CD14-positive monocyte (primary cell): ENCODE measurements at regions not wholly inside any gene's neighbourhood (a gene's known extent, or its start where the extent isn't known, plus 50 kb on each side); places are given as distances from the start of the nearest gene placed in this dataset.

Experiments
- DNase-seq, 3 donors: peaks; one replicate each; pipeline ENCODE4 v3.0.0-alpha.2; 2011 to 2022
- H2AFZ ChIP-seq: 2 replicates; pipeline ENCODE4 v1.6.0; 2012; ENCODE audit warnings: mild to moderate bottlenecking, low read depth, low read length, inconsistent platforms; ENCODE audit not compliant: insufficient read depth, poor library complexity, severe bottlenecking
- H3K27ac ChIP-seq, 2 donors: 1 replicate in 1 of 2; 2 replicates in 1 of 2; pipeline ENCODE4 v1.5.1; 2012 to 2013; ENCODE audit warnings: low read length in 2 of 2, control low read depth in 1 of 2, inconsistent platforms in 1 of 2, low read depth in 1 of 2, mild to moderate bottlenecking in 1 of 2
- H3K27me3 ChIP-seq, 2 donors: one replicate each; pipeline versions ENCODE4 v1.6.0 to v1.6.1; 2011 to 2013; ENCODE audit warnings: low read length in 2 of 2; ENCODE audit not compliant: control insufficient read depth in 2 of 2, insufficient read depth in 2 of 2
- H3K36me3 ChIP-seq, 2 donors: replicated peaks in 1 of 2; 1 replicate in 1 of 2; 2 replicates in 1 of 2; pipeline versions ENCODE4 v1.5.1 to v1.6.1; 2012 to 2013; ENCODE audit warnings: low read length in 2 of 2, control low read depth in 1 of 2, inconsistent platforms in 1 of 2, mild to moderate bottlenecking in 1 of 2; ENCODE audit not compliant: insufficient read depth in 2 of 2, control insufficient read depth in 1 of 2
- H3K4me1 ChIP-seq, 2 donors: 1 replicate in 1 of 2; 2 replicates in 1 of 2; pipeline versions ENCODE4 v1.5.1 to v1.6.1; 2012 to 2013; ENCODE audit warnings: low read length in 2 of 2, control low read depth in 1 of 2, inconsistent platforms in 1 of 2, mild to moderate bottlenecking in 1 of 2, moderate library complexity in 1 of 2; ENCODE audit not compliant: insufficient read depth in 2 of 2, control insufficient read depth in 1 of 2
- H3K4me2 ChIP-seq: replicated peaks from 2 replicates; pipeline ENCODE3; 2012; ENCODE audit warnings: low read length, moderate library complexity, mild to moderate bottlenecking; ENCODE audit not compliant: poor library complexity, severe bottlenecking; ENCODE audit errors: extremely low read depth
- H3K4me3 ChIP-seq, 3 experiments: fragments of 200-600 bp in 1 of 3; sonication (generic) in 1 of 3; replicated peaks in 1 of 3; 1 replicate in 2 of 3; 2 replicates in 1 of 3; pipeline ENCODE4 v1.5.1; 2011 to 2013; ENCODE audit warnings: low read length in 3 of 3, mild to moderate bottlenecking in 3 of 3, control low read depth in 2 of 3, low read depth in 2 of 3, inconsistent platforms in 1 of 3, moderate library complexity in 1 of 3
- H3K79me2 ChIP-seq: 2 replicates; pipeline ENCODE4 v1.6.0; 2012; ENCODE audit warnings: mild to moderate bottlenecking, control low read depth, inconsistent platforms, low read length, moderate library complexity; ENCODE audit not compliant: insufficient read depth
- H3K9ac ChIP-seq: 2 replicates; pipeline ENCODE4 v1.6.0; 2017; ENCODE audit warnings: low read length, mild to moderate bottlenecking; ENCODE audit not compliant: insufficient read depth, poor library complexity, severe bottlenecking
- H3K9me3 ChIP-seq, 2 donors: replicated peaks in 1 of 2; 1 replicate in 1 of 2; 2 replicates in 1 of 2; pipeline versions ENCODE4 v1.5.1 to v1.6.1; 2012 to 2013; ENCODE audit warnings: low read length in 2 of 2, control low read depth in 1 of 2; ENCODE audit not compliant: control insufficient read depth in 1 of 2, insufficient read depth in 1 of 2
- H4K20me1 ChIP-seq: 2 replicates; pipeline ENCODE4 v1.6.0; 2012; ENCODE audit warnings: mild to moderate bottlenecking, low read length, control low read depth, moderate library complexity; ENCODE audit not compliant: insufficient read depth
- H3K27ac Mint-ChIP-seq, 7 donors: one replicate each; pipeline ENCODE4 v1.8.0; 2020; ENCODE audit warnings: mild to moderate bottlenecking in 7 of 7, mixed read lengths in 7 of 7, moderate library complexity in 6 of 7, inconsistent platforms in 2 of 7
- H3K27me3 Mint-ChIP-seq, 3 donors: one replicate each; pipeline ENCODE4 v1.8.0; 2021 to 2022; ENCODE audit warnings: low read depth in 3 of 3, mild to moderate bottlenecking in 3 of 3, mixed read lengths in 3 of 3, moderate library complexity in 3 of 3, inconsistent platforms in 1 of 3
- H3K36me3 Mint-ChIP-seq, 2 donors: one replicate each; pipeline ENCODE4 v1.8.0; 2020; ENCODE audit warnings: mixed read lengths in 2 of 2, inconsistent platforms in 1 of 2, mild to moderate bottlenecking in 1 of 2
- H3K4me1 Mint-ChIP-seq: one replicate; pipeline ENCODE4 v1.8.0; 2020; ENCODE audit warnings: mild to moderate bottlenecking, mixed read lengths
- H3K4me3 Mint-ChIP-seq, 2 donors: one replicate each; pipeline ENCODE4 v1.8.0; 2020; ENCODE audit warnings: mild to moderate bottlenecking in 2 of 2, mixed read lengths in 2 of 2, moderate library complexity in 1 of 2
- H3K9me3 Mint-ChIP-seq, 7 donors: one replicate each; pipeline ENCODE4 v1.8.0; 2020 to 2022; ENCODE audit warnings: mixed read lengths in 7 of 7, mild to moderate bottlenecking in 6 of 7, moderate library complexity in 6 of 7, inconsistent platforms in 2 of 7
- CTCF ChIP-seq: fragments of 200-600 bp; IDR thresholded peaks from one replicate; pipeline ENCODE4 v1.8.0; 2022; ENCODE audit warnings: antibody characterized with exemption, mild to moderate bottlenecking
- WGBS: methylation state at CpG from one replicate; pipeline ENCODE4 v1.1.5; 2013; ENCODE audit warnings: missing lambda C conversion rate; ENCODE audit not compliant: insufficient coverage; 5-methylcytosine and 5-hydroxymethylcytosine counted together
- intact Hi-C, 2 donors: fragments of 100-400 bp; cut with micrococcal nuclease; formaldehyde crosslinking; loops; one replicate each; pipeline versions ENCODE4 v1.15.0 to v1.15.1; 2023

- Mint-ChIP-seq H3K9me3 (peaks cover 0 to 3% (median 0%) of the 10 kb centered on the region in 7 donors), H3K27ac (no peak within 1 kb of the TSS), H3K4me1 (no peaks in the 10 kb centered on the region), H3K36me3 (no peaks in the 10 kb centered on the region), H3K27me3 (peaks cover 0 to 2% (median 0%) of the 10 kb centered on the region in 3 donors), H3K4me3 (no peak within 1 kb of the TSS)
- Histone ChIP-seq H3K9ac (no peak within 1 kb of the TSS), H3K27me3 (no peaks in the 10 kb centered on the region), H3K27ac (no peak within 1 kb of the TSS), H2AFZ (no peak within 1 kb of the TSS), H3K79me2 (no peaks in the 10 kb centered on the region), H3K36me3 (no peaks in the 10 kb centered on the region), H4K20me1 (no peaks in the 10 kb centered on the region), H3K9me3 (no peaks in the 10 kb centered on the region), H3K4me1 (no peaks in the 10 kb centered on the region), H3K4me3 (no peak within 1 kb of the TSS), H3K4me2 (no peak within 1 kb of the TSS)
- no peak for TF ChIP-seq CTCF
- no peak for DNase-seq
- 44% methylated on average over 3 of the region's 7 CpGs for WGBS
- intact Hi-C loops: no loop called here
Measured at GRCh38 chr3:159069091-159069490, 267.2 kb downstream of the MFSD1 start, which contains the start of gene IQCJ. Gene IQCJ, plus strand, starts transcription at chr3:159069319.

- no peak overlapping the region for H3K4me3 Mint-ChIP-seq
Measured at GRCh38 chr3:159069866-159070425, 268.1 kb downstream of the MFSD1 start.

More at GRCh38 chr3:159069866-159070425, 268.1 kb downstream of the MFSD1 start:
- peaks cover 0 to 2% (median 0%) of the 10 kb centered on the region in 3 donors for H3K27me3 Mint-ChIP-seq
- no peak overlapping the region for H3K9ac ChIP-seq
- TF ChIP-seq CTCF: no peak
- intact Hi-C loops: no loop called here
- no peak overlapping the region for H3K4me2 ChIP-seq
- no peak overlapping the region for H3K4me3 ChIP-seq
- H2AFZ ChIP-seq: no peak overlapping the region
- WGBS: no CpG with 5 or more reads among the region's 5 CpGs
- no peaks in the 10 kb centered on the region for H3K36me3 ChIP-seq
- H3K27ac Mint-ChIP-seq: no peak overlapping the region
- no peaks in the 10 kb centered on the region for H3K36me3 Mint-ChIP-seq
- H3K9me3 Mint-ChIP-seq: peaks cover 0 to 4% (median 0%) of the 10 kb centered on the region in 7 donors
- no peaks in the 10 kb centered on the region for H3K9me3 ChIP-seq
- DNase-seq: no peak
- no peaks in the 10 kb centered on the region for H3K4me1 ChIP-seq
- no peak overlapping the region for H3K27ac ChIP-seq
- H4K20me1 ChIP-seq: no peaks in the 10 kb centered on the region
- no peaks in the 10 kb centered on the region for H3K4me1 Mint-ChIP-seq
- no peaks in the 10 kb centered on the region for H3K27me3 ChIP-seq
- H3K79me2 ChIP-seq: no peaks in the 10 kb centered on the region
